Neural progenitor cell (in vitro differentiated cells): ENCODE measurements at regions not wholly inside any gene's neighbourhood (a gene's known extent, or its start where the extent isn't known, plus 50 kb on each side); places are given as distances from the start of the nearest gene placed in this dataset.

Source experiments
- DNase-seq: peaks from one replicate; pipeline ENCODE4 v3.0.0-alpha.2; 2016; ENCODE audit warnings: low spot score
- H2AFZ ChIP-seq: fragments of 200-600 bp; sonication (generic); replicated peaks from 2 replicates; pipeline ENCODE4 v1.6.1; 2016; ENCODE audit warnings: antibody characterized with exemption
- H3F3A ChIP-seq: fragments of 200-600 bp; sonication (generic); 2 replicates; pipeline ENCODE4 v1.6.1; 2016; ENCODE audit warnings: antibody characterized with exemption, low read depth
- H3K27ac ChIP-seq: fragments of 200-600 bp; sonication (generic); 2 replicates; pipeline ENCODE4 v1.5.1; 2016; ENCODE audit warnings: mild to moderate bottlenecking
- H3K27me3 ChIP-seq: fragments of 200-600 bp; sonication (generic); 2 replicates; pipeline ENCODE4 v1.6.1; 2016; ENCODE audit warnings: mild to moderate bottlenecking, moderate library complexity
- H3K36me3 ChIP-seq: fragments of 200-600 bp; sonication (generic); 2 replicates; pipeline ENCODE4 v1.5.1; 2016
- H3K4me1 ChIP-seq: fragments of 200-600 bp; sonication (generic); 2 replicates; pipeline ENCODE4 v1.6.1; 2016; ENCODE audit warnings: mixed run types
- H3K4me2 ChIP-seq: fragments of 200-600 bp; sonication (generic); 2 replicates; pipeline ENCODE4 v1.6.1; 2016
- H3K4me3 ChIP-seq: fragments of 200-600 bp; sonication (generic); 2 replicates; pipeline ENCODE4 v1.5.1; 2016
- H3K79me2 ChIP-seq: fragments of 200-600 bp; sonication (generic); 2 replicates; pipeline ENCODE4 v1.6.1; 2016; ENCODE audit warnings: low read depth
- H3K9ac ChIP-seq: fragments of 200-600 bp; sonication (generic); 2 replicates; pipeline ENCODE4 v1.6.1; 2016
- H3K9me3 ChIP-seq: fragments of 200-600 bp; sonication (generic); 2 replicates; pipeline ENCODE4 v1.5.1; 2016; ENCODE audit warnings: low read depth
- H4K20me1 ChIP-seq: fragments of 200-600 bp; sonication (generic); 2 replicates; pipeline ENCODE4 v1.6.1; 2016; ENCODE audit warnings: low read depth
- H3K27ac Mint-ChIP-seq: 3 replicates; pipeline ENCODE4 v1.8.0; 2021; ENCODE audit warnings: mixed read lengths
- H3K27me3 Mint-ChIP-seq: 2 replicates; pipeline ENCODE4 v1.8.0; 2022; ENCODE audit warnings: low read depth, mild to moderate bottlenecking, inconsistent platforms, moderate library complexity, mixed read lengths; ENCODE audit not compliant: insufficient read depth
- H3K36me3 Mint-ChIP-seq: 3 replicates; pipeline ENCODE4 v1.8.0; 2021; ENCODE audit warnings: mixed read lengths
- H3K4me1 Mint-ChIP-seq: 3 replicates; pipeline ENCODE4 v1.8.0; 2021; ENCODE audit warnings: mixed read lengths
- H3K4me3 Mint-ChIP-seq: 3 replicates; pipeline ENCODE4 v1.8.0; 2021; ENCODE audit warnings: mild to moderate bottlenecking, moderate library complexity, mixed read lengths
- H3K9me3 Mint-ChIP-seq: 3 replicates; pipeline ENCODE4 v1.8.0; 2020; ENCODE audit warnings: mixed read lengths
- CTCF ChIP-seq: fragments of 200-600 bp; sonication (generic); IDR thresholded peaks from 2 replicates; pipeline ENCODE4 v1.5.1; 2017; ENCODE audit warnings: antibody characterized with exemption, mild to moderate bottlenecking
- EZH2 ChIP-seq: fragments of 200-600 bp; sonication (generic); IDR thresholded peaks from 2 replicates; pipeline ENCODE4 v1.6.1; 2017; ENCODE audit warnings: antibody characterized with exemption, mild to moderate bottlenecking, moderate library complexity
- EZH2phosphoT487 ChIP-seq: fragments of 200-600 bp; sonication (generic); IDR thresholded peaks from 2 replicates; pipeline ENCODE4 v1.6.1; 2017; ENCODE audit warnings: antibody characterized with exemption

GRCh38 chr12:93957168-93957567 lies 191.2 kb upstream of the PLXNC1 start:
- H3K9me3 Mint-ChIP-seq = peaks cover 3% of the 10 kb centered on the region
- H3K27me3 ChIP-seq = no peaks in the 10 kb centered on the region
- no peak overlapping the region for H3K4me3 ChIP-seq
- no peak overlapping the region for H3K27ac Mint-ChIP-seq
- H3K4me1 Mint-ChIP-seq = no peaks in the 10 kb centered on the region
- H3K79me2 ChIP-seq = no peaks in the 10 kb centered on the region
- H3K36me3 ChIP-seq = no peaks in the 10 kb centered on the region
- H3K36me3 Mint-ChIP-seq = no peaks in the 10 kb centered on the region
- H3K27ac ChIP-seq = no peak overlapping the region
- TF ChIP-seq CTCF (no peak), EZH2 (no peak), EZH2phosphoT487 (no peak)
- H3K9ac ChIP-seq = no peak overlapping the region
- DNase-seq = no peak
- no peak overlapping the region for H3K4me3 Mint-ChIP-seq
- no peaks in the 10 kb centered on the region for H3F3A ChIP-seq
- H3K9me3 ChIP-seq = no peaks in the 10 kb centered on the region
- no peak overlapping the region for H3K4me2 ChIP-seq
- H3K27me3 Mint-ChIP-seq = no peaks in the 10 kb centered on the region
- H3K4me1 ChIP-seq = no peaks in the 10 kb centered on the region
- H2AFZ ChIP-seq = no peak overlapping the region
- no peaks in the 10 kb centered on the region for H4K20me1 ChIP-seq

GRCh38 chr12:93957870-93958269 lies 190.5 kb upstream of the PLXNC1 start:
- Mint-ChIP-seq H3K4me1 (no peaks in the 10 kb centered on the region), H3K36me3 (no peaks in the 10 kb centered on the region), H3K9me3 (peaks cover 6% of the 10 kb centered on the region), H3K27ac (no peak overlapping the region), H3K27me3 (no peaks in the 10 kb centered on the region), H3K4me3 (no peak overlapping the region)
- Histone ChIP-seq H3K36me3 (no peaks in the 10 kb centered on the region), H3K9me3 (no peaks in the 10 kb centered on the region), H3K4me2 (no peak overlapping the region), H3K4me1 (no peaks in the 10 kb centered on the region), H2AFZ (no peak overlapping the region), H3K27ac (no peak overlapping the region), H3K4me3 (no peak overlapping the region), H3K9ac (no peak overlapping the region), H4K20me1 (no peaks in the 10 kb centered on the region), H3K27me3 (no peaks in the 10 kb centered on the region), H3K79me2 (no peaks in the 10 kb centered on the region), H3F3A (no peaks in the 10 kb centered on the region)
- no peak for DNase-seq
- TF ChIP-seq EZH2phosphoT487 = no peak
- TF ChIP-seq CTCF = no peak
- no peak for TF ChIP-seq EZH2

GRCh38 chr12:93959657-93960056 lies 188.7 kb upstream of the PLXNC1 start:
- Histone ChIP-seq H3K9ac (no peak overlapping the region), H3K36me3 (no peaks in the 10 kb centered on the region), H4K20me1 (no peaks in the 10 kb centered on the region), H3K4me3 (no peak overlapping the region), H3K4me2 (no peak overlapping the region), H3F3A (no peaks in the 10 kb centered on the region), H3K27me3 (no peaks in the 10 kb centered on the region), H2AFZ (no peak overlapping the region), H3K4me1 (no peaks in the 10 kb centered on the region), H3K9me3 (no peaks in the 10 kb centered on the region), H3K79me2 (no peaks in the 10 kb centered on the region), H3K27ac (no peak overlapping the region)
- Mint-ChIP-seq H3K4me3 (no peak overlapping the region), H3K9me3 (peaks cover 7% of the 10 kb centered on the region), H3K27me3 (no peaks in the 10 kb centered on the region), H3K36me3 (no peaks in the 10 kb centered on the region), H3K4me1 (no peaks in the 10 kb centered on the region), H3K27ac (no peak overlapping the region)
- TF ChIP-seq CTCF (no peak), EZH2 (no peak), EZH2phosphoT487 (no peak)
- DNase-seq = no peak

GRCh38 chr12:93960521-93960920 lies 187.9 kb upstream of the PLXNC1 start:
- no peak overlapping the region for H3K4me2 ChIP-seq
- no peaks in the 10 kb centered on the region for H3K79me2 ChIP-seq
- Mint-ChIP-seq H3K4me1 (no peaks in the 10 kb centered on the region), H3K9me3 (peaks cover 7% of the 10 kb centered on the region), H3K27me3 (no peaks in the 10 kb centered on the region), H3K27ac (no peak overlapping the region), H3K4me3 (no peak overlapping the region), H3K36me3 (no peaks in the 10 kb centered on the region)
- no peak overlapping the region for H3K4me3 ChIP-seq
- H3K9ac ChIP-seq = no peak overlapping the region
- no peak overlapping the region for H2AFZ ChIP-seq
- no peaks in the 10 kb centered on the region for H3F3A ChIP-seq
- no peaks in the 10 kb centered on the region for H4K20me1 ChIP-seq
- H3K9me3 ChIP-seq = no peaks in the 10 kb centered on the region
- no peaks in the 10 kb centered on the region for H3K27me3 ChIP-seq
- TF ChIP-seq EZH2phosphoT487 (no peak), EZH2 (no peak), CTCF (no peak)
- no peak overlapping the region for H3K27ac ChIP-seq
- DNase-seq = no peak
- H3K36me3 ChIP-seq = no peaks in the 10 kb centered on the region
- no peaks in the 10 kb centered on the region for H3K4me1 ChIP-seq
